ENCODE measurements at regions not wholly inside any gene's neighbourhood (a gene's known extent, or its start where the extent isn't known, plus 50 kb on each side); places are given as distances from the start of the nearest gene placed in this dataset.

DNA sequence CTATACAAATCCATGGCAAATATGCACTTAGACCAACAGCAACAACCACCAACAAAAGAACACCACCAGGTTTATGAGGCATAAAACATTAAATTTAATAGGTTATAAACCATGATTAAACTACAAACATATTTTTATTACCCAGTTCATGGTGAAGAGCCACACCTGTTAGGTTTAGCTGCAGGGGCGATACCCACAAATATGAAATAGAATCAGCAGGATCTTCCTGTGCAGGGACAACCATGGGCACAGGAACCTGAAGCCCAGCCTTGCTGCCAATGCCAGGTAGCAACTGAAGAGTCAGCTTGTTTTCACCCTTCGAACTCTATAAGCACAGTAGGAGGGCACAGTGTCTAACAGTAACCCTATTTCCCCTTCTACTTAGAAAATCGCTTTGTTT, 675.0 kb downstream of the SATB2 start:
- TF ChIP-seq, protein P1, sequence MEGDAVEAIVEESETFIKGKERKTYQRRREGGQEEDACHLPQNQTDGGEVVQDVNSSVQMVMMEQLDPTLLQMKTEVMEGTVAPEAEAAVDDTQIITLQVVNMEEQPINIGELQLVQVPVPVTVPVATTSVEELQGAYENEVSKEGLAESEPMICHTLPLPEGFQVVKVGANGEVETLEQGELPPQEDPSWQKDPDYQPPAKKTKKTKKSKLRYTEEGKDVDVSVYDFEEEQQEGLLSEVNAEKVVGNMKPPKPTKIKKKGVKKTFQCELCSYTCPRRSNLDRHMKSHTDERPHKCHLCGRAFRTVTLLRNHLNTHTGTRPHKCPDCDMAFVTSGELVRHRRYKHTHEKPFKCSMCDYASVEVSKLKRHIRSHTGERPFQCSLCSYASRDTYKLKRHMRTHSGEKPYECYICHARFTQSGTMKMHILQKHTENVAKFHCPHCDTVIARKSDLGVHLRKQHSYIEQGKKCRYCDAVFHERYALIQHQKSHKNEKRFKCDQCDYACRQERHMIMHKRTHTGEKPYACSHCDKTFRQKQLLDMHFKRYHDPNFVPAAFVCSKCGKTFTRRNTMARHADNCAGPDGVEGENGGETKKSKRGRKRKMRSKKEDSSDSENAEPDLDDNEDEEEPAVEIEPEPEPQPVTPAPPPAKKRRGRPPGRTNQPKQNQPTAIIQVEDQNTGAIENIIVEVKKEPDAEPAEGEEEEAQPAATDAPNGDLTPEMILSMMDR (IDR thresholded peaks at IDR 0.05; ENCODE audit: insufficient read depth, low read length) = no peak
- no peak for DNase-seq (ENCODE audit: low read depth)
- no peak overlapping the region for H3K4me3 ChIP-seq (ENCODE audit: low read depth, low read length)

DNA sequence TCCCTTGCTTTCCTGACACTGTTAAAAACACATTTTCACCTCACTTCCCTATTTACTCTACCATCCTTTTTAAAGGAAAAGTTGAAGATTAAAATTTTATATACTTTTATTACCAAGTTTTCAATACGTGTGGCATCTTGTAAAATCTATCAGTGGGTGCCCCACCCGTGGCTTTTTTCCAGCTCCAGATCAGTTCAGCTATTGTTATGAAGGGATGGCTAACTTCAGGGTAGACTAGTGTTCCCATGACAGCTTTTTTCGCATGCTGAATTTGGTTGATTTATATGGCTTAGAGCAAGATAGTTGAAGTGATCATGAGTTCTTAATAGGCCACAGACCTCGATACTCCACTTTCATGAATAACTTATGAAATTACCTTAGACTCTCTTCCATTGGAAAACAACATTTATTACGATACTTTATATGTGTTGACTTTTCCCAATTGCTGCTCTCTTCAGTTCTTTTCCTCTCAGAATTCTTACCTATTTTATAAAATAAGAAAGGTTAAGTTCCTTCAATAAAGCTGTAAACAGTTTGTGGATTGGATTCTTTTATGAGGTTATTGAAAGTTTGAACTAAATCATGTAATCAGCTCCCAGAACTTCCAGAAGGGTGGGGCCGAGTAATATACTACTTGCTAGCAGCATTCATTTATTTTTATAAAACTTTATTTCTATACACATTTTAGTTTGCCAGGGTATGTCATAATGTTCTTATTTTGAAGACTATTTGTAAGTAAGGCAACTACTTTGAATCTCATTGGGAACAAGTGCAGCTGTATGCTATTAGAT, 680.9 kb downstream of the SATB2 start:
- DNase-seq (ENCODE audit: low read depth) = no peak
- no peak overlapping the region for H3K4me3 ChIP-seq (ENCODE audit: low read depth, low read length)
- TF ChIP-seq, protein P1 (IDR thresholded peaks at IDR 0.05; ENCODE audit: insufficient read depth, low read length) = no peak

GRCh38 chr2:198775737-198776136, 682.0 kb downstream of the SATB2 start:
- DNase-seq (ENCODE audit: low read depth) = no peak
- TF ChIP-seq, protein P1 (IDR thresholded peaks at IDR 0.05; ENCODE audit: insufficient read depth, low read length) = no peak
- H3K4me3 ChIP-seq (ENCODE audit: low read depth, low read length) = no peak overlapping the region

GRCh38 chr2:198774576-198774975, 683.2 kb downstream of the SATB2 start:
- no peak for DNase-seq (ENCODE audit: low read depth)
- TF ChIP-seq, protein P1 (IDR thresholded peaks at IDR 0.05; ENCODE audit: insufficient read depth, low read length) = no peak
- H3K4me3 ChIP-seq (ENCODE audit: low read depth, low read length) = no peak overlapping the region

DNA sequence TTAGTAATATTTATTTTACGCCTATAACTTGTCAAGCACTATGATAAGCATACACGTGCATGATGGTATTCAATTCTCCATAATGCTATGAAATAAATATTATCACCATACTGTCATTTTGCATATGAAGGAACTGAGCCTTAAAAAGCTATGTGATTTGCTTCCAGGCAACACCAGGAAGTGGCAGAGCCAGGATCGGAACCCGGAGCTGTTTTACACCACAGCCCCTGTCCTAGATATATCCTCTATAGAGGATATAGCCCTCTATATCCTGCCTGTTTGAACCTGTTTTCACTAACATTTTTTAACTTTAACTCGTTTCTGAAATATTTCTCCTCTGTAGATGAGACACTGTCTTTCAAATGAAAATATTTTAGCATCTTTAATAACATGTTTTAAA, 690.0 kb downstream of the SATB2 start:
- TF ChIP-seq, protein P1 (IDR thresholded peaks at IDR 0.05; ENCODE audit: insufficient read depth, low read length) = no peak
- DNase-seq (ENCODE audit: low read depth) = no peak
- no peak overlapping the region for H3K4me3 ChIP-seq (ENCODE audit: low read depth, low read length)

DNA sequence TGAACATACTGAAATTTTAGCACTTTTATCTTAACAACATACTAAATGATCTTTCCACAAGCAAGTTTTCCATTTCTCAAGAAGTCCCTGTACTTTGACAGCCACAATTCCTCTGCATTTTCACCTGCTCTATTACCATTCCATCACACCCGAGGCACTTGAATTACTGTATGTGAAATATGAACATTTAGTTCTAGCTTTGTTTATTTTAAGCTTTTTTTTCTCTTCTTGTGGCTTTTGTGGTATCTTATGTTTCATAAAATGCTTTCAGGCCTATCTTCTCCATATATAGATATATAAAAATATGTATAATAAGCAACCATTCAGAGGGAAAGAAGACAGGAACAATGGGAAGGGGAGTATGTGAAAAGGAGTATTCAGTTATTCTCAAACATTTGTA, 693.9 kb downstream of the SATB2 start:
- TF ChIP-seq, protein P1 (IDR thresholded peaks at IDR 0.05; ENCODE audit: insufficient read depth, low read length) = no peak
- no peak for DNase-seq (ENCODE audit: low read depth)
- H3K4me3 ChIP-seq (ENCODE audit: low read depth, low read length) = no peak overlapping the region

DNA sequence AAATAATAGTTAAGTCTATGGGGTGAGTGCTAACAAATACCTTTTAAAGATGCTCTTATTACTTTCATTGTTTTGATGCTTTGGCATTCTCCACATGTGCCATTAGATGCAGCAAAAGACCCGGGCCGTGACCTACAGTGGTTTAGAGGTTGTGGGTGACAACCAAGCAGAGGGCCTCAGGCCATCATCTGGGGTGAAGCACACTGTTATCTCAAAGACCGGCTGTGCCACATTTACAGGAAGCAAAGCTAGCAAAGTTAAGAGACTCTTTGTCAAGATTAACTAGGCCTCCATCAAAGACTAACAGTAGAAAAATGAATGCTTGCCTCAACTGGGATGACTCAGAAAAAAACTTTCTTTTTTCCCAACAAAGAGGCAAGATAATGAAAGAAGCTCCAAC, 695.3 kb downstream of the SATB2 start:
- H3K4me3 ChIP-seq (ENCODE audit: low read depth, low read length) = no peak overlapping the region
- DNase-seq (ENCODE audit: low read depth) = no peak
- TF ChIP-seq, protein P1 (IDR thresholded peaks at IDR 0.05; ENCODE audit: insufficient read depth, low read length) = no peak

All from fibroblast of the aortic adventitia (primary cell).